ENCODE measurements at regions not wholly inside any gene's neighbourhood (a gene's known extent, or its start where the extent isn't known, plus 50 kb on each side); places are given as distances from the start of the nearest gene placed in this dataset.

GRCh38 chr11:130526846-130527245, 78.4 kb downstream of the ADAMTS15 start:
- H3K27me3 ChIP-seq: no peaks in the 10 kb centered on the region
- TF ChIP-seq, protein P1, sequence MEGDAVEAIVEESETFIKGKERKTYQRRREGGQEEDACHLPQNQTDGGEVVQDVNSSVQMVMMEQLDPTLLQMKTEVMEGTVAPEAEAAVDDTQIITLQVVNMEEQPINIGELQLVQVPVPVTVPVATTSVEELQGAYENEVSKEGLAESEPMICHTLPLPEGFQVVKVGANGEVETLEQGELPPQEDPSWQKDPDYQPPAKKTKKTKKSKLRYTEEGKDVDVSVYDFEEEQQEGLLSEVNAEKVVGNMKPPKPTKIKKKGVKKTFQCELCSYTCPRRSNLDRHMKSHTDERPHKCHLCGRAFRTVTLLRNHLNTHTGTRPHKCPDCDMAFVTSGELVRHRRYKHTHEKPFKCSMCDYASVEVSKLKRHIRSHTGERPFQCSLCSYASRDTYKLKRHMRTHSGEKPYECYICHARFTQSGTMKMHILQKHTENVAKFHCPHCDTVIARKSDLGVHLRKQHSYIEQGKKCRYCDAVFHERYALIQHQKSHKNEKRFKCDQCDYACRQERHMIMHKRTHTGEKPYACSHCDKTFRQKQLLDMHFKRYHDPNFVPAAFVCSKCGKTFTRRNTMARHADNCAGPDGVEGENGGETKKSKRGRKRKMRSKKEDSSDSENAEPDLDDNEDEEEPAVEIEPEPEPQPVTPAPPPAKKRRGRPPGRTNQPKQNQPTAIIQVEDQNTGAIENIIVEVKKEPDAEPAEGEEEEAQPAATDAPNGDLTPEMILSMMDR (IDR thresholded peaks at IDR 0.05): no peak
- no peak for TF ChIP-seq POLR2A (IDR thresholded peaks at IDR 0.05)
- H3K27ac ChIP-seq: no peak overlapping the region
- peaks cover 0 to 3% of the 10 kb centered on the region in 2 donors for H3K4me1 ChIP-seq (replicated peaks in 1 of 2)
- intact Hi-C loops (cut with DNase I): no loop called here
- WGBS, 4 donors: 85 to 92% (median 90%) methylated on average over 3 of the region's 3 CpGs
- H3K9me3 ChIP-seq (replicated peaks in 1 of 3): no peaks in the 10 kb centered on the region
- DNase-seq: no peak
- H3K4me3 ChIP-seq: no peak overlapping the region
- H3K36me3 ChIP-seq (replicated peaks in 1 of 2): no peaks in the 10 kb centered on the region

GRCh38 chr11:130527636-130528297, 79.3 kb downstream of the ADAMTS15 start:
- H3K9me3 ChIP-seq (replicated peaks in 1 of 3): no peaks in the 10 kb centered on the region
- H3K36me3 ChIP-seq (replicated peaks in 1 of 2): no peaks in the 10 kb centered on the region
- intact Hi-C loops (cut with DNase I): no loop called here
- TF ChIP-seq, protein P1 (IDR thresholded peaks at IDR 0.05): no peak
- no peak for TF ChIP-seq POLR2A (IDR thresholded peaks at IDR 0.05)
- WGBS, 4 donors: 55 to 74% (median 59%) methylated on average over 4 to 5 of the region's 5 CpGs
- H3K27ac ChIP-seq: peak overlapping the region in 1 of 5 donors; percentile 49
- DNase-seq: peak in 2 of 7 donors; percentile 28 to 56
- H3K27me3 ChIP-seq: no peaks in the 10 kb centered on the region
- no peak overlapping the region for H3K4me3 ChIP-seq
- H3K4me1 ChIP-seq (replicated peaks in 1 of 2): no peaks in the 10 kb centered on the region

- intact Hi-C loops (cut with DNase I): no loop called here
- DNase-seq: no peak
- WGBS, 4 donors: 67 to 77% (median 74%) methylated on average over 15 to 16 of the region's 16 CpGs
- no peaks in the 10 kb centered on the region for H3K27me3 ChIP-seq
- H3K36me3 ChIP-seq (replicated peaks in 1 of 2): no peaks in the 10 kb centered on the region
- no peak overlapping the region for H3K4me3 ChIP-seq
- peak overlapping the region in 1 of 5 donors; percentile 33 for H3K27ac ChIP-seq
- TF ChIP-seq, protein P1 (IDR thresholded peaks at IDR 0.05): no peak
- TF ChIP-seq POLR2A (IDR thresholded peaks at IDR 0.05): no peak
- no peaks in the 10 kb centered on the region for H3K9me3 ChIP-seq (replicated peaks in 1 of 3)
- no peaks in the 10 kb centered on the region for H3K4me1 ChIP-seq (replicated peaks in 1 of 2)
These were observed 80.1 kb downstream of the ADAMTS15 start for GRCh38 chr11:130528298-130529261.

- no peak for TF ChIP-seq POLR2A (IDR thresholded peaks at IDR 0.05)
- TF ChIP-seq, protein P1 (IDR thresholded peaks at IDR 0.05): no peak
- Histone ChIP-seq H3K27me3 (no peaks in the 10 kb centered on the region), H3K36me3 (replicated peaks in 1 of 2) (no peaks in the 10 kb centered on the region), H3K27ac (no peak overlapping the region), H3K9me3 (replicated peaks in 1 of 3) (no peaks in the 10 kb centered on the region), H3K4me1 (replicated peaks in 1 of 2) (no peaks in the 10 kb centered on the region), H3K4me3 (no peak overlapping the region)
- intact Hi-C loops (cut with DNase I): no loop called here
- no peak for DNase-seq
- 84 to 92% (median 92%) methylated on average over 5 of the region's 5 CpGs for WGBS, 4 donors
These were observed 80.9 kb downstream of the ADAMTS15 start for GRCh38 chr11:130529366-130529765.
